WI38 (cell line): ENCODE measurements at regions not wholly inside any gene's neighbourhood (a gene's known extent, or its start where the extent isn't known, plus 50 kb on each side); places are given as distances from the start of the nearest gene placed in this dataset.

ENCODE experiments used
- H3K4me3 ChIP-seq: 2 replicates; pipeline ENCODE4 v1.5.1; 2011; ENCODE audit warnings: low read depth, mild to moderate bottlenecking, control low read depth, low read length
- TF ChIP-seq, protein P1 (sequence below): IDR thresholded peaks from 2 replicates; pipeline ENCODE4 v1.5.1; 2012; ENCODE audit warnings: low read depth, mild to moderate bottlenecking, control low read depth, low read length

DNA sequence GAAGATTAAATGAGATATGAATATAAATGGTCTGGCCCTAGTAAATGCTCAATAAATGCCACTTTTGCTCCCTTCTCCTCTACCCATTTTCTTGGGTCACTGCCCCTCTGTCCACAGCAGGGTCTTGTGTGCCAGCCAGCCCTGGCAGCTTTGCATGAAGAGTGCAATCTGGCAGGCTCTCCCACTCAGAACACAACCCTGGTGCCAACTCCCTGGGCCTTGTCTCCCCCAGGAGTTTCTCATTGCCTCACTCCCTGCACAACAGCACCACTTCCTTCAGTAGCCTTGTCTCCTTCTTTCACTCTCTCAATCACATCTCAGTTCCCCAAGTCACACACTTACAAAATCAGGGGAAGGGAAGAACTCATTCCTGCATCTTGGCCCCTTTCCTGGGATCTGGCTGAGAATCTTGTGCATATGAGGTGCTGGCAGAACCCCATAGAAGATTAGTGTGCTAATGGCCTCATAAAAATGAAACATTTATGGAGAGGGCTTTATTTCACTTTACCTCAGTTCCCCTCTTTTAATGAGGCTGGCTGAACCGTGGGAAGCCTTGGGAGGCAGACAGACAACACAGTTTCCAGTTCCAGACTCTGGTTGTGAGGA lies 445.9 kb upstream of the PROK2 start:
- TF ChIP-seq, protein P1, sequence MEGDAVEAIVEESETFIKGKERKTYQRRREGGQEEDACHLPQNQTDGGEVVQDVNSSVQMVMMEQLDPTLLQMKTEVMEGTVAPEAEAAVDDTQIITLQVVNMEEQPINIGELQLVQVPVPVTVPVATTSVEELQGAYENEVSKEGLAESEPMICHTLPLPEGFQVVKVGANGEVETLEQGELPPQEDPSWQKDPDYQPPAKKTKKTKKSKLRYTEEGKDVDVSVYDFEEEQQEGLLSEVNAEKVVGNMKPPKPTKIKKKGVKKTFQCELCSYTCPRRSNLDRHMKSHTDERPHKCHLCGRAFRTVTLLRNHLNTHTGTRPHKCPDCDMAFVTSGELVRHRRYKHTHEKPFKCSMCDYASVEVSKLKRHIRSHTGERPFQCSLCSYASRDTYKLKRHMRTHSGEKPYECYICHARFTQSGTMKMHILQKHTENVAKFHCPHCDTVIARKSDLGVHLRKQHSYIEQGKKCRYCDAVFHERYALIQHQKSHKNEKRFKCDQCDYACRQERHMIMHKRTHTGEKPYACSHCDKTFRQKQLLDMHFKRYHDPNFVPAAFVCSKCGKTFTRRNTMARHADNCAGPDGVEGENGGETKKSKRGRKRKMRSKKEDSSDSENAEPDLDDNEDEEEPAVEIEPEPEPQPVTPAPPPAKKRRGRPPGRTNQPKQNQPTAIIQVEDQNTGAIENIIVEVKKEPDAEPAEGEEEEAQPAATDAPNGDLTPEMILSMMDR = no peak
- no peak overlapping the region for H3K4me3 ChIP-seq

DNA sequence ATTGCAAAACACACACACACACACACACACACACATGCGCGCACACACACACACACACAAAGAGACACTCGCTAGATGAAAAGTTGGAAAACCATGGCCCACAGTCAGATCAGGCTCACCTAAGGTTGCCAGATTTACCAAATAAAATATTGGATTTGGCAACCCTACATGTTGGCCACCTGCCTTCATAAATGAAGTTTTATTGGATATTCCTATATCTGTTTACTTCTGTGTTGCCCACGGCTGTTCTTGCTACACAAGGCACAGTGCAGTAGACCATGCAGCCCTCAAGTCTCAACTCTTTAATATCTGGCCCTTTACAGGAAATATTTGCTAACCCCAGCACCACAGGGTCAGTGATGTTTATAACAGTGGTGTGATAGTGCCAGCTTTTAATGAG lies 445.0 kb upstream of the PROK2 start:
- TF ChIP-seq, protein P1 = no peak
- H3K4me3 ChIP-seq = no peak overlapping the region

DNA sequence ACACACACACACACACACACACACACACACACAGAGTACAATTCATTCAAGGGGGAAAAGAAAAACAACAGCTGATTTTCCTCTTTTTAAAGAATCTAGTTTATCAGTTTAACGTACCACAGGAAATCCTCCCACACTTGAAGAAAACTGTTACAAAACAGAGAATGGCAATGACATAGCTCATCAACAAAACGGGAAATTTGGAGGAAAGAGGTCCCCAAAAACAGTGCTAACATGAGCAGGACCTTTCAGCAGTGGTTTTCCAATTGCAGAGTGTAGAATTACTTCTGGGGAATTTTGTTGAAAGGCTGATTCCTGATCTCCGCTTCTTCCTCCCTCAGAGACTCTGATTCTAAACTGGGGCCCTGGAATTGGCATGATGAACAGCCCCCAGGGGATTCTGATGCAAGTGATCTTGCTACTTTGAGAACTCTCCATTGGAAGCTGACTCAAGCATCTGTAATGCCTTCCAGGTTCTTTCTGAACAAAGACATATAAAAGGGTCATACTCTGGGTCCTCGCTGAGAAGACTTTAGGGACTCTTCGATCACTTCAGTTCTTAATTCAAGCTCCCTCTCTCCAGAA lies 442.6 kb upstream of the PROK2 start:
- TF ChIP-seq, protein P1 = no peak
- H3K4me3 ChIP-seq = no peak overlapping the region

DNA sequence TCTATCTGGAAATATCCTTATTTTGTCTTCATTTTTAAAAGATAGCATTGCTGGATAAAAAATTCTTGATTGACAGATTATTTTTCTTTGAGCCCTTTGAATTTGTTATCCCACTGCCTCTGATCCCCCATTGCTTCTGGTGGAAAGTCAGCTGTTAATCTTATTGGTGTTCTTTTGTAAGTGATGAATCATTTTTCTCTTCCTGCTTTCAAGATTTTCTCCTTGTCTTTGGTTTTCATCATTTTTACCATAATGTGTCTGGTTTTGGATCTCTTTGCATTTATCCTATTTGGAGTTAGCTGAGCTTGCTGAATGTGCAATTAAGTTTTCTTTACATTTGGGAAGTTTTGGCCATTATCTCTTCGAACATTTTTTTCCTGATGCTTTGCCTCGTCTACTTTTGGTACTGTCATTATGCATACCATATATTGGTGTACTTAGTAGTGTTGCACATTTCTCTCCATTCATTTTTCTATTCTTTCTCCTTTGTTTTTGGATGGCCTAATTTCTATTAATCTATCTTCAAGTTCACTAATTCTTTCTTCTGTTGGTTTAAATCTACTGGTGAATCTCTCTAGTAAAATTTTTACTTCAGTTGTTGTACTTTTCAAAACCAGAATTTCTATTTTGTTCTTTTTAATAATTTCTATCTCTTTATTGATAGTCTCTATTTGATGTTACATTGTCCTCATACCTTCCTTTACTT lies 440.0 kb upstream of the PROK2 start:
- TF ChIP-seq, protein P1 = no peak
- H3K4me3 ChIP-seq = no peak overlapping the region

DNA sequence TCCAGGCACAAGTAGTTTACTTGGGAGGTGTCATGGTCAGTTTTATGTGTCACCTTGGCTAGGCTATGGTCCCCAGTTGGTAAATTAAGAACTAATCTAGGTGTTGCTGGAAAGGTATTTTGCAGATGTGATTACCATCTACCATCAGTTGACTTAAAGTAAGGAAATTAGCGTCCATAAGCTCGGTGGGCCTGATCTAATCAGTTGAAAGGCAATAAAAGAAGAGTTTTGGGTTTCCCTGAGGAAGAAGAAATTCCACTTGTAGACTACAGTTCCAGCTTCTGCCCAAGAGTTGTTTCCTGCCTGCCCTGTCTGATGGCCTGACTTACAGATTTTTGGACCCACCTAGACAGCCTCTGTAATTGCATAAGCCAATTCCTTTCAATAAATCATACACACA lies 438.7 kb upstream of the PROK2 start:
- TF ChIP-seq, protein P1 = no peak
- H3K4me3 ChIP-seq = no peak overlapping the region

DNA sequence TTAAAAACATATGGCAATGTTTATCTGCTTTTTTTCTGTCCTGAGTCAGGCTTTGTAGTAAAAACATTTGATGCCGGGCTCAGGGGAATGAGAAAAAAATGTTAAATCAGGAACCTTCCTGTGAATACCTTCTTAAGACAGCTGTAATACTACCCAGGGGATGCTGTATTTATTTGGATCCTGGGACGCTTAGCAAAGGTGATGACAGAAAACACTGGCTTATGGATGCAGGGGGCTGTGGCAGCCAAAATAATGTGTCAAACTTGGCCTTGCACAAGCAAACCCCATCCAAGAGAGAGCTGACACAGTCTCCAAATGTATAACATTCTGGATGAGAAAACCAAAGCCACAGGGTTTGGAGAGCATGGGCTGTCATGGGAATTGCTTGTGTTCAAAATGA lies 438.2 kb upstream of the PROK2 start:
- TF ChIP-seq, protein P1 = no peak

DNA sequence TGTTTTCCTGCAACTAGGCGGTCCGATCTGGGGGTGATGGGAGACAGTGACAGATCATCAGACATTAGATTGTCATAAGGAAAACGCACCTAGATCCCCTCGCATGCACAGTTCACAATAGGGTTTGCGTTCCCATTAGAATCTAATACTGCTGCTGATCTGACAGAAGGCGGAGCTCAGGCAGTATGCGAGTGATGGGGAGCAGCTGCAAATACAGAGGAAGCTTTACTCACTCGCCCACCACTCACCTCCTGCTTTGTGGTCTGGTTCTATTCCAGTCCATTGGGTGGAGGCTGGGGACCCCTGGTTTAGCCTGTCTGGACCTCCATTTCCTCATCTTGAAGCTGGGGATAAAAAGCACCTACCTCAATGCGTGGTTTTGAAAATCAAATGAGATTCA lies 437.5 kb upstream of the PROK2 start:
- no peak overlapping the region for H3K4me3 ChIP-seq
- TF ChIP-seq, protein P1 = no peak

More for the DNA sequence above, 438.2 kb upstream of the PROK2 start:
- H3K4me3 ChIP-seq = no peak overlapping the region
